ENCODE measurements at regions not wholly inside any gene's neighbourhood (a gene's known extent, or its start where the extent isn't known, plus 50 kb on each side); places are given as distances from the start of the nearest gene placed in this dataset.

DNA sequence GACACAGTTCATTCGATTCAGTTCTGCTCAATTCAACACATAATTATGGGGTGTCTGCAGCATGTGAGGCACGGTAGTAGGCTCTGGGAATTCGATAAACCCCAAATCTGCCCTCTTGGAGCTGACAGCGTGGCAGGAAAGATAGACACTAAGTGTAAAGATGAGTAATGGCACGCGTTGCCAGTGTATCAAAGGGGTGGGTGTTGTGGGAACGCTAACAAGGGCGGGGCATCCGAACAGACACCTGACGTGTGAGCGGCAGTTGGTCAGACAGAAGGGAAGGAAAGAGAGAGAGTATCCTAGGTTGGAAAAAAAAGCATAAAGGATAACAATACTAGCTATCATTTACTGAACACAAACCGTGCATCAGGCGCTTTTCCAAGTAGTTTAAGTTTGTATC lies 125.7 kb upstream of the HAAO start:
- intact Hi-C loops (cut with DNase I; ENCODE audit: low total_unique reads), result no loop called here
- peak in 1 of 2 donors; percentile 15 for DNase-seq
- peaks cover 4 to 7% of the 10 kb centered on the region in 2 donors for H3K4me1 ChIP-seq
- H3K27ac ChIP-seq, result peak overlapping the region in 1 of 2 donors; percentile 36
- H3K27me3 ChIP-seq, result no peaks in the 10 kb centered on the region
- no peak overlapping the region for H3K4me3 ChIP-seq
- H3K36me3 ChIP-seq, result no peaks in the 10 kb centered on the region
- no peak for TF ChIP-seq POLR2A (IDR thresholded peaks at IDR 0.05)
- TF ChIP-seq, protein P1, sequence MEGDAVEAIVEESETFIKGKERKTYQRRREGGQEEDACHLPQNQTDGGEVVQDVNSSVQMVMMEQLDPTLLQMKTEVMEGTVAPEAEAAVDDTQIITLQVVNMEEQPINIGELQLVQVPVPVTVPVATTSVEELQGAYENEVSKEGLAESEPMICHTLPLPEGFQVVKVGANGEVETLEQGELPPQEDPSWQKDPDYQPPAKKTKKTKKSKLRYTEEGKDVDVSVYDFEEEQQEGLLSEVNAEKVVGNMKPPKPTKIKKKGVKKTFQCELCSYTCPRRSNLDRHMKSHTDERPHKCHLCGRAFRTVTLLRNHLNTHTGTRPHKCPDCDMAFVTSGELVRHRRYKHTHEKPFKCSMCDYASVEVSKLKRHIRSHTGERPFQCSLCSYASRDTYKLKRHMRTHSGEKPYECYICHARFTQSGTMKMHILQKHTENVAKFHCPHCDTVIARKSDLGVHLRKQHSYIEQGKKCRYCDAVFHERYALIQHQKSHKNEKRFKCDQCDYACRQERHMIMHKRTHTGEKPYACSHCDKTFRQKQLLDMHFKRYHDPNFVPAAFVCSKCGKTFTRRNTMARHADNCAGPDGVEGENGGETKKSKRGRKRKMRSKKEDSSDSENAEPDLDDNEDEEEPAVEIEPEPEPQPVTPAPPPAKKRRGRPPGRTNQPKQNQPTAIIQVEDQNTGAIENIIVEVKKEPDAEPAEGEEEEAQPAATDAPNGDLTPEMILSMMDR (IDR thresholded peaks at IDR 0.05), result no peak
- H3K9me3 ChIP-seq, result no peaks in the 10 kb centered on the region

DNA sequence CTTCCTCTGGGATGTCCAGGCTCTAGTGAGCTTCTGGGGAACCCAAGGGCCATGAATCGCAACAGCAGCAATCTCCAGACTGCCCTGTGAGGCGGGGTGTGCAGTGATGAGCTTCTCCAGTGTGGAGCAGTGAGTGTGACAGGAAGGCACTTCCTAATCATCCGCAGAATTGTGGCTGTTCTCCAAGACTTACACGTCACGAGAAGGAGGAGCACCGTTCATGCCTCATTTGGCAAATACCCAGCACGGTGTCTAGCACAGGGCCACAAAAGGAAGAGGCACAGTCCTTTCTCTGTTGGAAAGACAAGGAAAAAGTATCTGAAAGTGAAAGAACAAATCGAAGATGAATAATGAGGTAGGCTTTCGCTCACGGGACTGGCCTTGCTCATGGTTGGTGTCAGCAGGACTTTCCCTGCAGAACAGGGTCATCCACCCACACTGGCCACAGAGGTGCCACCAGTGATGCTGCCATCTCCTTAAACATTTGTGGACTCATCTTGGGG lies 125.1 kb upstream of the HAAO start:
- DNase-seq, result peak; percentile 62 to 68
- no peaks in the 10 kb centered on the region for H3K36me3 ChIP-seq
- H3K27me3 ChIP-seq, result no peaks in the 10 kb centered on the region
- no peak overlapping the region for H3K4me3 ChIP-seq
- TF ChIP-seq, protein P1 (IDR thresholded peaks at IDR 0.05), result no peak
- no peak for TF ChIP-seq POLR2A (IDR thresholded peaks at IDR 0.05)
- H3K27ac ChIP-seq, result peak overlapping the region; percentile 36
- H3K9me3 ChIP-seq, result no peaks in the 10 kb centered on the region
- intact Hi-C loops (cut with DNase I; ENCODE audit: low total_unique reads), result no loop called here
- peaks cover 0 to 3% of the 10 kb centered on the region in 2 donors for H3K4me1 ChIP-seq

DNA sequence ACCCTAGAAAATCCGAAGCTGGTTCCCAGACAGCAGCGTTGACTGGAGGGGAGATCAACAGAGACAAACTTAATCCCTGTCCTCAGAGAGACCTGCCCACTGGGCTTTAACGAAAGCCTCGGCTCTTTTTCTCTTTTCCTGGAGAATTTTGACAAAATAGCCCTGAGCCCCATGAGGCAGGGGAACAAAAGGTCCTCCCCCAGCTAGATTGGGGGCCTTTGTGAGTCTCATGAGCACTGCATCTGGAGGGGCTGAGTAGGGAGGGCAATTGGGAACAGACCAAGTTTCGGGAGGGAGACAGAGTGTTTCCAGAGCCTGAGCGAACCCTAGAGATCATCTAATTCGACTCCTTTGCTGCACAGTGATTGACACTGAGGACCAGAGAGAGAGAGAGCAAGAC lies 123.9 kb upstream of the HAAO start:
- Histone ChIP-seq H3K4me3 (no peak overlapping the region), H3K36me3 (no peaks in the 10 kb centered on the region), H3K9me3 (no peaks in the 10 kb centered on the region), H3K4me1 (no peaks in the 10 kb centered on the region), H3K27me3 (no peaks in the 10 kb centered on the region), H3K27ac (no peak overlapping the region)
- intact Hi-C loops (cut with DNase I; ENCODE audit: low total_unique reads), result no loop called here
- DNase-seq, result no peak
- no peak for TF ChIP-seq POLR2A (IDR thresholded peaks at IDR 0.05)
- TF ChIP-seq, protein P1 (IDR thresholded peaks at IDR 0.05), result no peak

DNA sequence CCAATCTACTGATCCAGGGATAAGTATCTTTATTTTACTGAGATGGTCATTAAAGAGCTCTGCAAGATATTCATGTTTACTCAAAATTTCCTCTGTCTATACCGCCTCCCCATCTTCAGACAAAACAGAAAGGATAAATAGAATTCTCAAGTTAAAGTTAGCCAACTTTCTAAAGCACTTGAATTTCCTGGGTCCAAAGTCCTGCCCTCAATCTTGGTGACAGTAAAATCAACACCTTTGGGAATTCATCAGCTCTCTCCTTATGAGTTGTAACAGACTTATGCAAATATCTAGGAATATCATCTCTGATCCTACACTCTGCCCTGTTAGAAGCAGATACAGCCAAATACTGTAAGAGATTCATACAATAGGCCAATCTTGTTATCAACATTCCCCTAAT lies 122.5 kb upstream of the HAAO start:
- Histone ChIP-seq H3K27me3 (no peaks in the 10 kb centered on the region), H3K4me1 (no peaks in the 10 kb centered on the region), H3K27ac (peak overlapping the region in 1 of 2 donors; percentile 36), H3K4me3 (no peak overlapping the region), H3K9me3 (no peaks in the 10 kb centered on the region), H3K36me3 (no peaks in the 10 kb centered on the region)
- no peak for DNase-seq
- TF ChIP-seq, protein P1 (IDR thresholded peaks at IDR 0.05), result no peak
- TF ChIP-seq POLR2A (IDR thresholded peaks at IDR 0.05), result no peak
- intact Hi-C loops (cut with DNase I; ENCODE audit: low total_unique reads), result no loop called here

DNA sequence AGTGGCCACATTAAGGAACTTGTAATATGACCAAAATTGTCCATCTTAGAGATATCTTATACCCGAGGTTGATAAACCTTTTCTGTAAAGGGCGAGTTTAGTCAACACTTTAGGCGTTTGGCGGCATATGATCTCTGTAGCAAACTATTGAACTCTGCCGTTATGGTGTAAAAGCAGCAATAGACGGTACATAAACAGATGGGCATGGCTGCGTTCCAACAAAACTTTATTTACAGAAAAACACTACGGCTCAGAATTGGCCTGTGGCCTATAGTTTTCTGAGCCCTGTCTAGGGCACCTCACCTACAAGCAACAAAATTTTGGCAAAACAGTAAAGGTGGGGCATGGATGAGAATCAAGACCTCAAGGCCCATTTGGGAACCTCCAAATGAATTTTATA lies 121.9 kb upstream of the HAAO start:
- H3K36me3 ChIP-seq, result no peaks in the 10 kb centered on the region
- H3K27me3 ChIP-seq, result no peaks in the 10 kb centered on the region
- TF ChIP-seq, protein P1 (IDR thresholded peaks at IDR 0.05), result no peak
- no peak for TF ChIP-seq POLR2A (IDR thresholded peaks at IDR 0.05)
- no peak overlapping the region for H3K4me3 ChIP-seq
- DNase-seq, result no peak
- intact Hi-C loops (cut with DNase I; ENCODE audit: low total_unique reads), result no loop called here
- no peaks in the 10 kb centered on the region for H3K9me3 ChIP-seq
- H3K27ac ChIP-seq, result peak overlapping the region in 1 of 2 donors; percentile 36
- H3K4me1 ChIP-seq, result no peaks in the 10 kb centered on the region
